ENCODE measurements at regions not wholly inside any gene's neighbourhood (a gene's known extent, or its start where the extent isn't known, plus 50 kb on each side); places are given as distances from the start of the nearest gene placed in this dataset.
"Not testable (repeated sequence)": the region's sequence is repeated elsewhere in the genome, so short reads cannot be mapped to it uniquely, and the experiment has no call there.

DNA sequence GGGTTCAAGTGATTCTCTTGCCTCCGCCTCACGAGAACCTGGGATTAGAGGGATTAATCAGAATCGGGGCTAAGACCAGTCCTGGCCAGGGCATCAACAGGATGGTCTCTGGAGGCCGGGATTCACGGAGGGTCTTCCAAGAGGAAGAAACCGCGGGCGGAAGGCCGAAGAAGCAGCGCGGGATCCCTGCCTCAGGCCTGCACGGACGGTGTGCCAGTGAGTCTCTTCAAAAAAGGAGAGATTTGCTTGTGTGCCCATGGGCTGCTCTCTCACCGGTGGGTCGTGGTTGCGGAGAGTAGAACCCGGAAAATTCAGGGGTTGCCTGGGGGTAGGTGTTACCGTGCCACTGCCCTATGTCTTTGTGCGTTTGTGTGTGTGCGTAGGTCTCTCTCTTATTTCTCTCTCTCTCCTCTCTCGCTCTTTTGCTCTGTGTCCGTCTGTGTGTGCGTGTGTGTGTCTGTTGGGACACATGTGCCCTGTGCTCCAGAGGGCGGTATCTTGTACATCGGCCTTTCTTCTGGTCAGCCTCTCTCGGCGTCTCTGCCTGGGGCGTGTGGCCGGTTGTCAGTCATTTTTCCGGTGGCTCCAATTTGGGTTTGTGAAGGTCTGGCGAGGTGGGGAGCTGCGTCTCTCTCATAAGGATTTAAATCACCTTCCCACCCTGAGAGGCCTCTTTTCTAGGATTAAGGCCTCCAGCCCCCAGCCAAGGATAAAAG is 613.2 kb downstream of the KCNJ18 start:
- Histone ChIP-seq H3K9ac (ENCODE audit: low read length) (no peak overlapping the region), H3K79me2 (replicated peaks; ENCODE audit: insufficient read depth, low read length) (no peaks in the 10 kb centered on the region), H3K9me3 (ENCODE audit: low read length) (peaks cover 10% of the 10 kb centered on the region), H3K4me3 (ENCODE audit: low read length) (no peak overlapping the region), H3K4me2 (ENCODE audit: low read length) (no peak overlapping the region), H3K27ac (ENCODE audit: low read length) (no peak overlapping the region), H3K36me3 (ENCODE audit: insufficient read depth, low read length) (no peaks in the 10 kb centered on the region), H4K20me1 (ENCODE audit: insufficient read depth) (no peaks in the 10 kb centered on the region), H2AFZ (ENCODE audit: low read depth, low read length) (no peak overlapping the region), H3K9me2 (ENCODE audit: insufficient read depth, low read length) (no peaks in the 10 kb centered on the region), H3F3A (ENCODE audit: insufficient read depth, low read length, poor library complexity, severe bottlenecking) (no peaks in the 10 kb centered on the region), H3K27me3 (ENCODE audit: insufficient read depth, low read depth, low read length) (no peaks in the 10 kb centered on the region)
- TF ChIP-seq REST (IDR thresholded peaks at IDR 0.05; ENCODE audit: borderline replicate concordance): no peak
- TF ChIP-seq TAF1 (IDR thresholded peaks at IDR 0.05; ENCODE audit: low read depth): no peak

- H2AFZ ChIP-seq (ENCODE audit: low read depth, low read length); H3K9ac ChIP-seq (ENCODE audit: low read length); H3K9me2 ChIP-seq (ENCODE audit: insufficient read depth, low read length); H3K9me3 ChIP-seq (ENCODE audit: low read length); H3K4me3 ChIP-seq (ENCODE audit: low read length); H3K79me2 ChIP-seq (replicated peaks; ENCODE audit: insufficient read depth, low read length); H3F3A ChIP-seq (ENCODE audit: insufficient read depth, low read length, poor library complexity, severe bottlenecking); H4K20me1 ChIP-seq (ENCODE audit: insufficient read depth); H3K27me3 ChIP-seq (ENCODE audit: insufficient read depth, low read depth, low read length); H3K4me2 ChIP-seq (ENCODE audit: low read length); H3K36me3 ChIP-seq (ENCODE audit: insufficient read depth, low read length); H3K27ac ChIP-seq (ENCODE audit: low read length): not testable (repeated sequence)
Observed at GRCh38 chr17:22310292-22310691, 618.0 kb downstream of the KCNJ18 start.

DNA sequence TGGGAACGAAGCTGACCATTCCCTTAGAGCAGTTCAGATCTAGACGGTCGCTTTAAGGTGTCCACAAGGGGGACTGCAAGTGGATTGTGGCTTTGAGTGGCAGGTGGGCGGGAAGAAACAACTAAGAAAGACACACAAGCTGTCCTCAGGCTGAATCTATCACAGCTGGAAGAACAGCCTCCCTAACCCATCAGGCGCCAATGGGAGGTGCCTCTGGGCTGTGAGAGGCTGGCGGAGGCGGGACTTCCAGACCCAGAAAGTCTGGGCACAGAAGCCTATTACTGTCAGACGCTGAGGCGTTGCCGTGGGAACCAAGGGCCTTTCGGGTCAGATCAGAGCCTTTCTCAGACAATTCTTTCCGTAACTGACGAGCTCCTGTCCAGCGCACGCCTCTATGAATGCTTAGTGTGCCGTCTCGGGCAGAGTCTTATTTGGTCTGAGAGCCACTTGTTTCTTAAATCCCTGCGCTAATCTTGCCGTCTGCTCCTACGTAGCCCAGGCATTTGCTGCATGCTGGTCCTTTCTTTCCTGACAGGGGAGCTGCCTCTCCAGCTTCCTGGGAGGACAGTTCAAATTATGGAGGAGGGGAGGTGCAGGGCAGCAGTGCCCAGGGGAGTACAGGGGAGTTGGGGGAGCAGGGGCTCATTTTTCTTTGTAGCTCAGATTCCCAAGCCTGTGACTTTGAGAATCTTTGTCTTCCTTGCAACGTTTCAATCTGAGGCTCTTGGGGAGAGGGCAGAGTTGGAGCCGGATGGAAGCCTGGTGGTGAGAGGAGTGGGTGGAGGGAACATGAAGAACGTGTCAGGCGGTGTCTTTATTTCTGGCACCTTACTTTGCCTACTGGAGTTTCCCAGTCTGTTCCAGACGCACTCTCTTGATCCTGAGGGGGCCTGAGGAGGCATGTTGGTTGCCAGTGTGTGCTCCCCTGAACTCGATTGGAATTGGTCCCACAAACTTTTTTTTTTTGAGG is 618.7 kb downstream of the KCNJ18 start:
- Histone ChIP-seq H4K20me1 (ENCODE audit: insufficient read depth) (no peaks in the 10 kb centered on the region), H3K27ac (ENCODE audit: low read length) (no peak overlapping the region), H3K4me3 (ENCODE audit: low read length) (no peak overlapping the region), H3K9me3 (ENCODE audit: low read length) (no peaks in the 10 kb centered on the region), H2AFZ (ENCODE audit: low read depth, low read length) (no peak overlapping the region), H3K36me3 (ENCODE audit: insufficient read depth, low read length) (no peaks in the 10 kb centered on the region), H3K9me2 (ENCODE audit: insufficient read depth, low read length) (no peaks in the 10 kb centered on the region), H3K79me2 (replicated peaks; ENCODE audit: insufficient read depth, low read length) (no peaks in the 10 kb centered on the region), H3F3A (ENCODE audit: insufficient read depth, low read length, poor library complexity, severe bottlenecking) (no peaks in the 10 kb centered on the region), H3K9ac (ENCODE audit: low read length) (no peak overlapping the region), H3K27me3 (ENCODE audit: insufficient read depth, low read depth, low read length) (no peaks in the 10 kb centered on the region), H3K4me2 (ENCODE audit: low read length) (no peak overlapping the region)
- TF ChIP-seq POLR2AphosphoS5 (IDR thresholded peaks at IDR 0.05) (no peak), TAF1 (IDR thresholded peaks at IDR 0.05; ENCODE audit: low read depth) (no peak), REST (IDR thresholded peaks at IDR 0.05; ENCODE audit: borderline replicate concordance) (no peak), EZH2 (IDR thresholded peaks at IDR 0.05; ENCODE audit: borderline replicate concordance, insufficient read depth, low read length, poor library complexity, severe bottlenecking) (no peak), SMC3 (conservative IDR thresholded peaks at IDR 0.05; ENCODE audit: poor library complexity) (no peak), CTCF (IDR thresholded peaks at IDR 0.05; ENCODE audit: poor library complexity, severe bottlenecking) (no peak), MXI1 (conservative IDR thresholded peaks at IDR 0.05; ENCODE audit: poor library complexity, severe bottlenecking) (no peak), RAD21 (conservative IDR thresholded peaks at IDR 0.05) (no peak), EP300 (conservative IDR thresholded peaks at IDR 0.05; ENCODE audit: poor library complexity, severe bottlenecking) (no peak)
